GM12864 (cell line): ENCODE measurements at regions not wholly inside any gene's neighbourhood (a gene's known extent, or its start where the extent isn't known, plus 50 kb on each side); places are given as distances from the start of the nearest gene placed in this dataset.

ENCODE experiments used
- DNase-seq: peaks from one replicate; pipeline ENCODE4 v3.0.0-alpha.2; 2011; ENCODE audit warnings: low read depth
- H3K4me3 ChIP-seq: 2 replicates; pipeline ENCODE4 v1.5.1; 2011; ENCODE audit warnings: mild to moderate bottlenecking, low read depth, low read length, control low read depth
- TF ChIP-seq, protein P1 (sequence below): IDR thresholded peaks from 2 replicates; pipeline ENCODE4 v1.5.1; 2011; ENCODE audit warnings: low read depth, mild to moderate bottlenecking, moderate library complexity, low read length, control low read depth, inconsistent platforms; ENCODE audit errors: missing control alignments

DNA sequence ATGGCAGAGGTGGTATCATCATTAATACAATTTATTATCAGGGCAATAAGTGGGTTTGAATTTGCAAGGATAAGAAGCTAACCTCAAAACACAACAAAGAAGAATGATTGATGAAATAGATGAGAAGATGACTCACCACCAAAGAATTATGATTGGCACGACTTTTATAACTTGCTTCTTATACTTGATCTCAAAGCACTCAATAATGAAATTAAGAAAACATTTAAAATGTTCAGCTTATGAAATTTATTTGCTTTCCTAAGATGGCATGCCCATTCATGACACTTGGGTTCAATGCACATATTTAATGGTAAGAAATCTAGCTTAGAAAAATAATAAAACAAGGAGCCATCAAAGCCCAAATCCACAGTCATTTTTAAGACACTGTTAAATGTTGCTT, 477.5 kb downstream of the GJA1 start:
- H3K4me3 ChIP-seq: no peak overlapping the region
- DNase-seq: no peak
- TF ChIP-seq, protein P1, sequence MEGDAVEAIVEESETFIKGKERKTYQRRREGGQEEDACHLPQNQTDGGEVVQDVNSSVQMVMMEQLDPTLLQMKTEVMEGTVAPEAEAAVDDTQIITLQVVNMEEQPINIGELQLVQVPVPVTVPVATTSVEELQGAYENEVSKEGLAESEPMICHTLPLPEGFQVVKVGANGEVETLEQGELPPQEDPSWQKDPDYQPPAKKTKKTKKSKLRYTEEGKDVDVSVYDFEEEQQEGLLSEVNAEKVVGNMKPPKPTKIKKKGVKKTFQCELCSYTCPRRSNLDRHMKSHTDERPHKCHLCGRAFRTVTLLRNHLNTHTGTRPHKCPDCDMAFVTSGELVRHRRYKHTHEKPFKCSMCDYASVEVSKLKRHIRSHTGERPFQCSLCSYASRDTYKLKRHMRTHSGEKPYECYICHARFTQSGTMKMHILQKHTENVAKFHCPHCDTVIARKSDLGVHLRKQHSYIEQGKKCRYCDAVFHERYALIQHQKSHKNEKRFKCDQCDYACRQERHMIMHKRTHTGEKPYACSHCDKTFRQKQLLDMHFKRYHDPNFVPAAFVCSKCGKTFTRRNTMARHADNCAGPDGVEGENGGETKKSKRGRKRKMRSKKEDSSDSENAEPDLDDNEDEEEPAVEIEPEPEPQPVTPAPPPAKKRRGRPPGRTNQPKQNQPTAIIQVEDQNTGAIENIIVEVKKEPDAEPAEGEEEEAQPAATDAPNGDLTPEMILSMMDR: no peak

DNA sequence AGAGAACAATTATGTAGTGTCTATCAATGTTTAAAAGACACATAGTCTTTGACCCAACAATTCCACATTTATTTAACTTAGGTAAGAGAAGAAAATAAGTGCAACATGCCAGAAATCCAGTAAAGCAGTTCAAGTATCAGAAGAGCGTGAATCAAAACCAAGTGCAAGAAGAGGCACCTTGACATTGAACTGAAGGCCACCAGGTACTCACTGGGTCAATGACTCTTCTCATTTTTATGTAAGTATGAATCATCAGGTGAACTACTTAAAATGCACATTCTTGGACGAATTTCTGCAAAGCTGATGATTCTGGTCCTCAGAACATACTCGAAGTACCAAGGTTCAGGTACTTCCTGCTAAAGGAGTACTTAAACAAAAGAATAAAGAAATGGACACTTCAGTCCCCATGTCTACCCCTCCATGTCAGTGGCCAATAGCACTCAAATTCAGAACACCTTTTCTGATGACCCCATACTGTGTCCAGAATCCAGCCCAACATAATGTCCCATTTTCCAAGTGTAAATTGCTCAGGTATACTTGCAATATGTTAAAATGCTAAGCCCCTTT, 481.9 kb downstream of the GJA1 start:
- H3K4me3 ChIP-seq: no peak overlapping the region
- TF ChIP-seq, protein P1: no peak
- DNase-seq: no peak

DNA sequence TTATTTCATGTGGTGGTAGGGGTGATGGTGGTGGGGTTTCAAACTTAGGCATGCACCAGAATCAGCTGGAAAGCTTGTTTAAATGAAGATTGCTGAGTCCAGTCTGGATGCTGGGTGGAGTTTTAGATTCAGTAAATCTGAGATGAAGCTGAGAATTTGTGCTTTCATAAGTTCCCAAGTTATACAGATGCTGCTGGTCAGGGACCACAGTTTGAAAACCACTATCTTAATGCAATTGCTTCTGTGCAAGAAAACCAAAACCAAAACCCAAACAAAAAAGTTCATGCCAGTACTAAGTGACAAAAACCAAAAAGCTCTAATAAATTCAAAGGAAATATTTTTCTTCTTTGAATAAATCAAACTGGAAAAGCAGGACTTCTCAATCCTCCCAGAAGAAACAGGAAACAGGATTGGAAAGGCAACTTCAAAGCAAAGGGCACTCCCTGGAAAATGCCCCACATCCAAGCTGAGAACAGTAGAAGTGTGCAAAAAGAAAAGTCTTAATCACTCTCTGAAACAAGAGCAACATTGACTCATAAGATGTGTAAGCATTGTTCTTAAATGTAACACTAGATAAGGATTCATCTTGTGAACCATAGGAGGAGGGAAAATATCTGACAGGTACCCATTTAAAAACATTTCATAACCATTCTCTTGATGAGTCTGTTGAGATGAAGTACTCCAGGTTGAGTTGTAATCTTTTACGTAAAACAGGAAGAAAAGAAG, 481.5 kb upstream of the HSF2 start:
- no peak for DNase-seq
- no peak overlapping the region for H3K4me3 ChIP-seq
- TF ChIP-seq, protein P1: no peak

DNA sequence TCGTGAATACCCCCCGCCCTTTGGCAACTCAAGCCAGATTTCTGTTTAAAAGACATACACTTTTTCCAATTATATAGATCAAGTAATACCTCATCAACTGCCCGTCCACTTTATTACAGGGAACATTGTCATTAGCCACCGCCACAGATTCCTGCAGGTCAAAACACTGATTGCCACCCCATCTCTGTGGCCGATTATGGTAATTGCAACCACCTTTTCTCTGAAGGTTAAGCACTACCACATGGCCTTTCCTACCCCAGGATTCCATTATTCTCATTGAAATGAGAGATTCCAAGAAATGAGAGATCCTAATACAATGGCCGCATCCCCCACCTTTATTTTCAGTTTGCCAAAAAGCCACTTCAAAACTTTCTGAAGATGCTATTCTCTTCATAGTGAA, 478.8 kb upstream of the HSF2 start:
- DNase-seq: no peak
- TF ChIP-seq, protein P1: no peak
- H3K4me3 ChIP-seq: no peak overlapping the region

DNA sequence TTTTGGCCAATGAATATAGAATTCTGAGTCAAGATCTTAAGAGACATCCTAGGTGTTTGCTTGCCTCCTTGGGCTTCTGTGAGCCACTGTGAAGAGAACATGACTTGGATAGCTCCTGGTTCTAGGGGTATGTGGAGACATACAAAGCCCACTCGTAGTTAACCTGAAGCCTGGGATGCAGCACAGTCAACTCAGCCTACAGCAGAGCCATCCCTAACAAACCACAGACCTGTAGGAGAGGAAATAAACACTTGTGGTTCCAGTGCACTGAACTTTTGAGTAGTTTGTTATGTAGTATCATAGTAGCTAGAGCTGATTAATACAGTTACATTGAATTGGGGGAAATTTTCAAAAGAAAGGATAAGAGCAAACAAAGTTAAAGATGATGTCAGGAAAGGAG, 474.4 kb upstream of the HSF2 start:
- TF ChIP-seq, protein P1: no peak
- no peak for DNase-seq
- H3K4me3 ChIP-seq: no peak overlapping the region

DNA sequence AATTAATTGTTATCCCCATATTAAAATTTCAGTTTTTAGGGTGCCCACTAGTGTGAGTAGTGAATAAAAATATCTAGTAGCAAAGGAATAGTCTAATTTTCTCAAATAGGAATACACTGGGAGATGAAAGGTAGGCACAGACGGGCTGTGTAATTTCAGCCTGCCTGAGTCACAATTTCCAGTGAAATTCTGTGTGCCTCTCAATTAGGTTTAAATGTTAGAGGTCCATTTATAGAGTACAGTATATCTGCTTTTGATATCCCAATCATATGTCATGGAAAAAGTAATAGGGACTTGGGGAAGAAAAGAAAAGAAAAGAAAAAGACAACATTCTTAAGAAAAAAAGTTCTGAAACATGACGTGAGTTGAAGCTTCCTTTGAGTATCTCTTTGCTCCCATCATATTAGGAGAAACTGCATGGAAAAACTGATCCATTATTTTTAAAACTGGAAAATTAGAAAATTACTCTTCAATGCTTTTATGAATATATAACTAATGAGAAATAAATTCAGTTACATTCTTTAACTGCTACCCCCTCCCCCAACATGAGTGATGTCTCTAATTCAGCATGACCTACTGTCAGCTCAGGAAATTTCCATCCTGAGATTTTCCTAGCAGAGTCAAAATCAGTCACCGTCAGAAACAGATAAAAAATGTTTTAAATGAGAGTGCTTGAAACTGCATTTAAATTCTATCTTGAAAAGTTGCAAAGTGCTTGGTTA, 473.8 kb upstream of the HSF2 start:
- TF ChIP-seq, protein P1: no peak
- H3K4me3 ChIP-seq: no peak overlapping the region
- no peak for DNase-seq
